BE2C (cell line): ENCODE measurements at regions not wholly inside any gene's neighbourhood (a gene's known extent, or its start where the extent isn't known, plus 50 kb on each side); places are given as distances from the start of the nearest gene placed in this dataset.

ENCODE experiments used
- DNase-seq: peaks from one replicate; pipeline ENCODE4 v3.0.0-alpha.2; 2020
- H3K27me3 ChIP-seq: fragments of 250-450 bp; sonication (Bioruptor Pico); 2 replicates; pipeline ENCODE4 v1.5.1; 2020; ENCODE audit warnings: mild to moderate bottlenecking
- H3K36me3 ChIP-seq: fragments of 250-450 bp; sonication (Bioruptor Pico); 2 replicates; pipeline ENCODE4 v1.5.1; 2020; ENCODE audit warnings: mild to moderate bottlenecking
- H3K4me1 ChIP-seq: fragments of 250-450 bp; sonication (Bioruptor Pico); 2 replicates; pipeline ENCODE4 v1.5.1; 2020
- H3K4me3 ChIP-seq: 2 replicates; pipeline ENCODE4 v1.5.1; 2011; ENCODE audit warnings: low read depth, low read length
- H3K9me3 ChIP-seq: fragments of 250-450 bp; sonication (Bioruptor Pico); 2 replicates; pipeline ENCODE4 v1.5.1; 2020
- CTCF ChIP-seq: IDR thresholded peaks from 2 replicates; pipeline ENCODE4 v1.5.1; 2012; ENCODE audit warnings: mild to moderate bottlenecking, low read depth, low read length

GRCh38 chr2:38230756-38231155 is 146.3 kb downstream of the ATL2 start:
- Histone ChIP-seq H3K9me3 (no peaks in the 10 kb centered on the region), H3K27me3 (peaks cover 40% of the 10 kb centered on the region), H3K4me1 (no peaks in the 10 kb centered on the region), H3K4me3 (no peak overlapping the region), H3K36me3 (no peaks in the 10 kb centered on the region)
- no peak for DNase-seq
- no peak for TF ChIP-seq CTCF

- Histone ChIP-seq H3K27me3 (peaks cover 45% of the 10 kb centered on the region), H3K36me3 (no peaks in the 10 kb centered on the region), H3K4me1 (no peaks in the 10 kb centered on the region), H3K4me3 (no peak overlapping the region), H3K9me3 (no peaks in the 10 kb centered on the region)
- no peak for DNase-seq
- TF ChIP-seq CTCF, result no peak
Observed at GRCh38 chr2:38228753-38229152, 148.3 kb downstream of the ATL2 start.

GRCh38 chr2:38224821-38225437 is 149.0 kb upstream of the CYP1B1 start:
- H3K4me3 ChIP-seq, result no peak overlapping the region
- H3K36me3 ChIP-seq, result no peaks in the 10 kb centered on the region
- TF ChIP-seq CTCF, result no peak
- no peak for DNase-seq
- H3K27me3 ChIP-seq, result peaks cover 41% of the 10 kb centered on the region
- H3K4me1 ChIP-seq, result no peaks in the 10 kb centered on the region
- no peaks in the 10 kb centered on the region for H3K9me3 ChIP-seq

GRCh38 chr2:38224181-38224580 is 148.2 kb upstream of the CYP1B1 start:
- no peak for TF ChIP-seq CTCF
- no peaks in the 10 kb centered on the region for H3K9me3 ChIP-seq
- no peaks in the 10 kb centered on the region for H3K36me3 ChIP-seq
- DNase-seq, result no peak
- H3K4me1 ChIP-seq, result peaks cover 3% of the 10 kb centered on the region
- H3K4me3 ChIP-seq, result no peak overlapping the region
- H3K27me3 ChIP-seq, result peaks cover 40% of the 10 kb centered on the region

- H3K36me3 ChIP-seq, result no peaks in the 10 kb centered on the region
- no peak for DNase-seq
- peaks cover 31% of the 10 kb centered on the region for H3K27me3 ChIP-seq
- H3K9me3 ChIP-seq, result no peaks in the 10 kb centered on the region
- H3K4me1 ChIP-seq, result peaks cover 10% of the 10 kb centered on the region
- H3K4me3 ChIP-seq, result no peak overlapping the region
- TF ChIP-seq CTCF, result no peak
Observed at GRCh38 chr2:38223256-38223655, 147.3 kb upstream of the CYP1B1 start.

- H3K9me3 ChIP-seq, result no peaks in the 10 kb centered on the region
- H3K27me3 ChIP-seq, result peaks cover 8% of the 10 kb centered on the region; the same call in 1 of the 2 replicates
- TF ChIP-seq CTCF, result no peak
- DNase-seq, result no peak
- H3K4me1 ChIP-seq, result peaks cover 13% of the 10 kb centered on the region
- H3K36me3 ChIP-seq, result no peaks in the 10 kb centered on the region
- no peak overlapping the region for H3K4me3 ChIP-seq
Observed at GRCh38 chr2:38220164-38220563, 144.2 kb upstream of the CYP1B1 start.
